Gastrocnemius medialis (tissue), 4 donors: ENCODE measurements at regions not wholly inside any gene's neighbourhood (a gene's known extent, or its start where the extent isn't known, plus 50 kb on each side); places are given as distances from the start of the nearest gene placed in this dataset.
"Not testable (repeated sequence)": the region's sequence is repeated elsewhere in the genome, so short reads cannot be mapped to it uniquely, and the experiment has no call there.

ENCODE experiments used
- ATAC-seq, 2 donors: fragments of 150-250 bp; one replicate each; pipeline ENCODE4 v1.9.1; 2016
- DNase-seq, 2 donors: peaks; one replicate each; pipeline ENCODE4 v3.0.0-alpha.2; 2019
- H3K27ac ChIP-seq, 4 donors: fragments of 200-600 bp; sonication (generic); 1 replicate in 1 of 4; 2 replicates in 3 of 4; pipeline ENCODE4 v1.5.1; 2016 to 2018; ENCODE audit warnings: mild to moderate bottlenecking in 2 of 4, moderate library complexity in 1 of 4
- H3K27me3 ChIP-seq, 3 donors: fragments of 200-600 bp; sonication (generic) in 2 of 3; 1 replicate in 1 of 3; 2 replicates in 2 of 3; pipeline versions ENCODE4 v1.5.1 to v1.6.0; 2016 to 2019; ENCODE audit warnings: mild to moderate bottlenecking in 1 of 3, moderate library complexity in 1 of 3
- H3K36me3 ChIP-seq, 2 donors: fragments of 200-600 bp; sonication (generic) in 1 of 2; one replicate each; pipeline ENCODE4 v1.5.1; 2017 to 2018
- H3K4me1 ChIP-seq, 2 donors: fragments of 200-600 bp; sonication (generic) in 1 of 2; one replicate each; pipeline ENCODE4 v1.5.1; 2016 to 2017; ENCODE audit warnings: mild to moderate bottlenecking in 2 of 2
- H3K4me3 ChIP-seq, 4 donors: fragments of 200-600 bp; sonication (generic) in 3 of 4; 1 replicate in 1 of 4; 2 replicates in 3 of 4; pipeline ENCODE4 v1.5.1; 2016 to 2019; ENCODE audit warnings: mild to moderate bottlenecking in 2 of 4
- H3K9me3 ChIP-seq, 3 donors: fragments of 200-600 bp; sonication (generic) in 2 of 3; 1 replicate in 1 of 3; 2 replicates in 2 of 3; pipeline ENCODE4 v1.5.1; 2016 to 2019
- CTCF ChIP-seq, 5 experiments: fragments of 450-650 bp in 3 of 5; fragments of 200-600 bp in 2 of 5; sonication (generic) in 2 of 5; IDR thresholded peaks in 4 of 5; conservative IDR thresholded peaks in 1 of 5; 1 replicate in 4 of 5; 2 replicates in 1 of 5; pipeline ENCODE4 v1.5.1; 2016 to 2019; ENCODE audit warnings: antibody characterized with exemption in 5 of 5, mild to moderate bottlenecking in 3 of 5, moderate library complexity in 3 of 5
- POLR2A ChIP-seq, 2 donors: fragments of 450-650 bp; IDR thresholded peaks; one replicate each; pipeline ENCODE4 v1.6.1; 2017; ENCODE audit warnings: antibody characterized with exemption in 2 of 2, mild to moderate bottlenecking in 2 of 2, moderate library complexity in 2 of 2
- in situ Hi-C, 4 donors: fragments of 200-750 bp; cut with MboI; loops; one replicate each; pipeline versions ENCODE4 v1.15.0 to v1.8.0; 2017; ENCODE audit warnings: low sequenced_read_pairs in 4 of 4
- intact Hi-C: fragments of 100-400 bp; cut with DNase I; formaldehyde crosslinking; loops from one replicate; pipeline ENCODE4 v1.15.1; 2023; ENCODE audit warnings: low total_unique reads

- intact Hi-C loops = no loop called here
- DNase-seq (no peak), ATAC-seq (no peak)
- in situ Hi-C loops = no loop called here
- H3K27ac ChIP-seq = no peak overlapping the region
- no peak overlapping the region for H3K4me3 ChIP-seq
- H3K36me3 ChIP-seq = no peaks in the 10 kb centered on the region
- H3K9me3 ChIP-seq = no peaks in the 10 kb centered on the region
- TF ChIP-seq CTCF (IDR thresholded peaks at IDR 0.05 in 4 of 5, conservative IDR thresholded peaks at IDR 0.05 in 1 of 5) (no peak), POLR2A (IDR thresholded peaks at IDR 0.05) (no peak)
- H3K27me3 ChIP-seq = peaks cover 0 to 3% (median 0%) of the 10 kb centered on the region in 3 donors
- no peaks in the 10 kb centered on the region for H3K4me1 ChIP-seq
Measured at GRCh38 chr2:221997100-221997499, 301.7 kb downstream of the PAX3 start.

DNA sequence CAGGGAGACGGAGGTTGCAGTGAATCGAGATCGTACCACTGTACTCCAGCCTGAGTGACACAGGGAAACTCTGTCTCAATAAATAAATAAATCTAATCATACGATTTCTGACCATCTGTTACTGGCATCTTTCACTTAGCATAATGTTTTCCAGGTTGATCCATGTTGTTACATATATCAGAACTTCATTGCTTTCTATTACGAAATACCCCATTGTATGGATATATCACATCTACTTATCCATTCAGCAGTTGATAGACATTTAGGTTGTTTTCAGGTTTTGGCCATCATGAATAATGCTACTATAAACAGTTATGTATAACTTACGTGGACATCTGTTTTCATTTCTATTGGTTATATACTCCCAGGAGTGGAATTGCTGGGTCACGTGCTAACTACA is 303.9 kb downstream of the PAX3 start:
- H3K4me1 ChIP-seq = no peaks in the 10 kb centered on the region
- intact Hi-C loops = no loop called here
- H3K27ac ChIP-seq = no peak overlapping the region
- DNase-seq = no peak
- H3K27me3 ChIP-seq = peaks cover 0 to 2% (median 0%) of the 10 kb centered on the region in 3 donors
- H3K4me3 ChIP-seq = no peak overlapping the region
- in situ Hi-C loops = no loop called here
- TF ChIP-seq POLR2A (IDR thresholded peaks at IDR 0.05) (no peak), CTCF (IDR thresholded peaks at IDR 0.05 in 4 of 5, conservative IDR thresholded peaks at IDR 0.05 in 1 of 5) (no peak)
- H3K9me3 ChIP-seq = no peaks in the 10 kb centered on the region
- no peaks in the 10 kb centered on the region for H3K36me3 ChIP-seq
- no peak for ATAC-seq

GRCh38 chr2:221984376-221984775 is 314.4 kb downstream of the PAX3 start:
- in situ Hi-C loops, intact Hi-C loops, ATAC-seq, H3K27ac ChIP-seq, DNase-seq, H3K36me3 ChIP-seq, H3K9me3 ChIP-seq, H3K27me3 ChIP-seq, H3K4me3 ChIP-seq, H3K4me1 ChIP-seq: not testable (repeated sequence)

- Histone ChIP-seq H3K36me3 (no peaks in the 10 kb centered on the region), H3K27me3 (no peaks in the 10 kb centered on the region)
- TF ChIP-seq POLR2A (IDR thresholded peaks at IDR 0.05) (no peak), CTCF (IDR thresholded peaks at IDR 0.05 in 4 of 5, conservative IDR thresholded peaks at IDR 0.05 in 1 of 5) (no peak)
Measured at GRCh38 chr2:221981912-221982470, 316.8 kb downstream of the PAX3 start.

GRCh38 chr2:221975151-221975550 is 323.6 kb downstream of the PAX3 start:
- in situ Hi-C loops (no loop called here), intact Hi-C loops (no loop called here)
- Histone ChIP-seq H3K27me3 (no peaks in the 10 kb centered on the region), H3K4me1 (no peaks in the 10 kb centered on the region), H3K27ac (no peak overlapping the region), H3K4me3 (no peak overlapping the region), H3K9me3 (no peaks in the 10 kb centered on the region), H3K36me3 (no peaks in the 10 kb centered on the region)
- TF ChIP-seq CTCF (IDR thresholded peaks at IDR 0.05 in 4 of 5, conservative IDR thresholded peaks at IDR 0.05 in 1 of 5) (no peak), POLR2A (IDR thresholded peaks at IDR 0.05) (no peak)
- ATAC-seq (no peak), DNase-seq (no peak)

More at GRCh38 chr2:221981912-221982470, 316.8 kb downstream of the PAX3 start:
- H3K9me3 ChIP-seq = no peaks in the 10 kb centered on the region
- no peak for DNase-seq
- no peaks in the 10 kb centered on the region for H3K4me1 ChIP-seq
- no peak for ATAC-seq
- intact Hi-C loops (no loop called here), in situ Hi-C loops (no loop called here)
- H3K4me3 ChIP-seq = no peak overlapping the region
- no peak overlapping the region for H3K27ac ChIP-seq
